ENCODE measurements at regions not wholly inside any gene's neighbourhood (a gene's known extent, or its start where the extent isn't known, plus 50 kb on each side); places are given as distances from the start of the nearest gene placed in this dataset.

DNA sequence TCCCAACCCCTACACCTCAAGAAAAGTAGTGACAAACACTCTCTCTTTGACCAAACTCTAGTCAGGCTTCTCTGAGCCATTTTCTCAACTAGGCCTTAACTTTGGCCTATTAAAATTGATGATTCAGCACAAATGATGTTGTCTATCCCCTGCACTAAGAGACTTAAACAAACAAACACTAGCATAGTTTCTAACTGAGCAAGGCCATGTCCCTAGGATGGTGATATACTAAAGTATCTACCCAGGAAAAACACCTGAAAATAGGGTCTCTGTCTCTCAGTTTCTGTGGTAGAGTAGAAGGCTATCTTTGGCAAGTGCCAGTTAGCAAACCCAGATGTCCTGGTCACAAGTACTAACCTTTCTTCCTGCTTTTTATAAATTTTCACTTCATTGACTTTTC lies 219.7 kb upstream of the ANO3 start:
- TF ChIP-seq, protein P1, sequence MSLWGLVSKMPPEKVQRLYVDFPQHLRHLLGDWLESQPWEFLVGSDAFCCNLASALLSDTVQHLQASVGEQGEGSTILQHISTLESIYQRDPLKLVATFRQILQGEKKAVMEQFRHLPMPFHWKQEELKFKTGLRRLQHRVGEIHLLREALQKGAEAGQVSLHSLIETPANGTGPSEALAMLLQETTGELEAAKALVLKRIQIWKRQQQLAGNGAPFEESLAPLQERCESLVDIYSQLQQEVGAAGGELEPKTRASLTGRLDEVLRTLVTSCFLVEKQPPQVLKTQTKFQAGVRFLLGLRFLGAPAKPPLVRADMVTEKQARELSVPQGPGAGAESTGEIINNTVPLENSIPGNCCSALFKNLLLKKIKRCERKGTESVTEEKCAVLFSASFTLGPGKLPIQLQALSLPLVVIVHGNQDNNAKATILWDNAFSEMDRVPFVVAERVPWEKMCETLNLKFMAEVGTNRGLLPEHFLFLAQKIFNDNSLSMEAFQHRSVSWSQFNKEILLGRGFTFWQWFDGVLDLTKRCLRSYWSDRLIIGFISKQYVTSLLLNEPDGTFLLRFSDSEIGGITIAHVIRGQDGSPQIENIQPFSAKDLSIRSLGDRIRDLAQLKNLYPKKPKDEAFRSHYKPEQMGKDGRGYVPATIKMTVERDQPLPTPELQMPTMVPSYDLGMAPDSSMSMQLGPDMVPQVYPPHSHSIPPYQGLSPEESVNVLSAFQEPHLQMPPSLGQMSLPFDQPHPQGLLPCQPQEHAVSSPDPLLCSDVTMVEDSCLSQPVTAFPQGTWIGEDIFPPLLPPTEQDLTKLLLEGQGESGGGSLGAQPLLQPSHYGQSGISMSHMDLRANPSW (CRISPR knock-in tag; conservative IDR thresholded peaks at IDR 0.05; ENCODE audit: low read depth), result no peak
- TF ChIP-seq CREB1 (CRISPR knock-in tag; IDR thresholded peaks at IDR 0.05) (no peak), NFYB (CRISPR knock-in tag; conservative IDR thresholded peaks at IDR 0.05; ENCODE audit: low read depth) (no peak)
